Middle frontal gyrus (tissue), 1 donor: ENCODE measurements at regions not wholly inside any gene's neighbourhood (a gene's known extent, or its start where the extent isn't known, plus 50 kb on each side); places are given as distances from the start of the nearest gene placed in this dataset.
A peak's percentile ranks its signal among the peaks of the same experiment; 100 is the strongest.

Experiments used
- DNase-seq: peaks from one replicate; pipeline ENCODE4 v3.0.0-alpha.2; 2015; ENCODE audit warnings: low spot score; ENCODE audit errors: extremely low spot score

DNA sequence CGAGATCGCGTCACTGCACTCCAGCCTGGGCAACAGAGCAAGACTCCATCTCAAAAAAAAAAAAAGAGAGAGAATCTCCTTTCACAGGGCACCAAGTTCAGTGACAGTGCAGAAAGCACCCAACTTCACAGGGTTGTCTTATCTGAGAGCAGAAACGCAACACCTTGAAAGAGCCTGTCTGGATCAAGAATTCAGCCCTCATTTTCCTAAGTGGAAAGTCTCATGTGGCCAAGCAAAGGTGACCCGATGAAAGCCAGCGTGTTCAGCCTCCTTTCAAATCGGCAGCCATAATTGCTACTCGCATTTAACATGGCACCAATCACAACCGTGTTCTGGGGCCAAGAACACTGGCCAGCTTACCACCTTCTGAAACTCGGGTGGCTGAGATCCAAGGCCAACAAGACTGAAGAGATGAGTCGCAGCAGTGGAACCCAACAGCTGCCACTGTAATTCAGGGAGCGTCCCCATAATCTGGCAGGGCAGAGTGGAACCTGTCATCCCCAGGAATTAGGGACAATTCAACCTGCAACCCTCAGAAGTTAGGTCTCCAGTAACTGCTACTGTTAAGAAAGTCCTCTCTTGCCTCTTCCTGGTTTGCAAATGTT is 536.7 kb upstream of the JARID2 start:
- DNase-seq, result no peak

DNA sequence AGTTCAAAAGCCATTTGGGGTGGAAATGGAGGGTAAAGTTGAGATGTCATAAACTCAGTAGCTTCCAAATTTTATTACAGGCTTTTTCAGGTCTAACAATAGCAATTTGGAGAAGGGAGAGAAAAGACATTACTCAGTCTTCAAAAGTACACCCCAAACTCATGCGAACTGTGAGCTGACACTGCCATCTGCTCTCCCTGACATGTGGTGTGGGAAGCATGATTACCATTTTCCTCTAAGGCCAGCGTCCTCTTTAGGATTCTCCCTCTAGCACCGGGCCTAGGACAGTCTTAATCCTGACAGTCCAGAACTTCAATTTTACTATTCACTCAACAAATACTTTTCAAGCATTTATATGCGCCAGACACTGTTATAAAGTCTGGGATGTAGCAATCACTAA is 536.0 kb upstream of the JARID2 start:
- no peak for DNase-seq

DNA sequence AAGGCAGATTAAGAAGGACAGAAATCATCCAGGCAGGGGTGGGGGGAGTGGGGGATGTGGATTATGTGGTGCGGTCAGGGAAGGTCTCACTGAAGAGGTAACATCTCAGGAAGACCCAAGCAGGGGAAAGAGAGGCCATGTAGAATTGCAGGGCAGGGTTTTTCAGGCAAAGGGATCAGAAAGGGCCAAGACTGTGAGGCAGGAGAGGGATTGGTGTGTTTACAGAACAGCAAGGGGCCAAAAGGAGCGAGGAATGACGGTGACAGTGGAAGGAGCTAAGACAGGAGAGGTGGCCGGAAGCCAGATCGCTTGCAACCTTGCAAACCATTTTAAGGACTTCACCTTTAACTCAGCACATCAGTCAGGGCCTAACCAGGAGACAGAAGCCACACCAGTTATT is 535.4 kb upstream of the JARID2 start:
- no peak for DNase-seq

DNA sequence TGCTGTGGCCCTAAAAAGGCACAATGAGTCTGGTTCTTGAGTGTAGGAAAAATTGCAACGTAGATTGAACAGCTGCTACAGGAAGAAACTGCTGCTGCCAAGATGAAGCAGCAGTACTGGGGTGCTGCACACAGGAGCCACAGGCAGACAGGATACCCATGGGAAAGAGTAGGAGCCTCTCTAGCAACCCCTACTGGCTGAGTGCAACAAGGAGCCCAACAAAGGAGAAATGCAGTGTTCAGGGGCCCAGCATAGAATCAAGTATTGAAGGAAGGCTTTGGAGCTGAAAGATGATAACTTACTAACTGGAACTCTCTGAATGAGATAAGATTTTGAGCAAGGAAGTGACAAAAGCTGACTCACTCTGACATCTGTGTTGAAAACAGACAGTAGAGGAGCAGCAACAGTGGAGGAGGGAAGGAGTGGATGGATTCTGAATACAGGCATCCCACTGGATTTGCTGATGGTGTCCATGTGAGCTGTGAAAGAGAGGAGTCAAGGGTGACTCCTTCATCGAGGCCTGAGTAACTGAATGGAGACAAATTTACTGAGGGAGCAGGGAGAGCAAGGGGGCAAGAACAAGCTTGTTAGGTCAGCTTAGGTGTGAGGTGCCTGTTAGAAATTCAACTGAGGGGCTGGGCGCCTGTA is 534.7 kb upstream of the JARID2 start:
- DNase-seq, result peak; percentile 11

DNA sequence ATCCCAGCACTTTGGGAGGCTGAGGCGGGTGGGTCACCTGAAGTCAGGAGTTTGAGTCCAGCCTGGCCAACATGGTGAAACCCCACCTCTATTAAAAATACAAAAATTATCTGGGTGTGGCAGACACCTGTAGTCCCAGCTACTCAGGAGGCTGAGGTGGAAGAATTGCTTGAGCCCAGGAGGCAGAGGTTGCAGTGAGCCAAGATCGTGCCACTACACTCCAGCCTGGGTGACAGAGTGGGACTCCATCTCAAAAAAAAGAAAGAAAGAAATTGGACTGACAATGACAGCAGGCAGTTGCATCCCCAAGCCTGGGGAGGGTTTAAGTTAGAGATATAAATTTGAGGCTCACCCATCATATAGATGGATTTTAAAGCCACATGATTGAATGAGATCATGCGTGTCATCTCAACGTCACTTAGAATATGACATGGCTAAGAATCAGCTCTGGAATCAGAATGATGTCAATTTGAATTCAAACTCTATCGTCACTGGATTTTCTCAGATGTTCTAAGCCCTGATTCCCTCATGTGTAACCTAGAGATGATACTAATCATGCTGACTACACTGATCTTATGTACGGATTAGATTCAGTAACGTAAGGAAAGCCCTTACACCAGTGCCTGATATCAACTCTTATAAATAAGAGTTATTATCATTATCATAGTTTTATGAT is 534.0 kb upstream of the JARID2 start:
- no peak for DNase-seq

DNA sequence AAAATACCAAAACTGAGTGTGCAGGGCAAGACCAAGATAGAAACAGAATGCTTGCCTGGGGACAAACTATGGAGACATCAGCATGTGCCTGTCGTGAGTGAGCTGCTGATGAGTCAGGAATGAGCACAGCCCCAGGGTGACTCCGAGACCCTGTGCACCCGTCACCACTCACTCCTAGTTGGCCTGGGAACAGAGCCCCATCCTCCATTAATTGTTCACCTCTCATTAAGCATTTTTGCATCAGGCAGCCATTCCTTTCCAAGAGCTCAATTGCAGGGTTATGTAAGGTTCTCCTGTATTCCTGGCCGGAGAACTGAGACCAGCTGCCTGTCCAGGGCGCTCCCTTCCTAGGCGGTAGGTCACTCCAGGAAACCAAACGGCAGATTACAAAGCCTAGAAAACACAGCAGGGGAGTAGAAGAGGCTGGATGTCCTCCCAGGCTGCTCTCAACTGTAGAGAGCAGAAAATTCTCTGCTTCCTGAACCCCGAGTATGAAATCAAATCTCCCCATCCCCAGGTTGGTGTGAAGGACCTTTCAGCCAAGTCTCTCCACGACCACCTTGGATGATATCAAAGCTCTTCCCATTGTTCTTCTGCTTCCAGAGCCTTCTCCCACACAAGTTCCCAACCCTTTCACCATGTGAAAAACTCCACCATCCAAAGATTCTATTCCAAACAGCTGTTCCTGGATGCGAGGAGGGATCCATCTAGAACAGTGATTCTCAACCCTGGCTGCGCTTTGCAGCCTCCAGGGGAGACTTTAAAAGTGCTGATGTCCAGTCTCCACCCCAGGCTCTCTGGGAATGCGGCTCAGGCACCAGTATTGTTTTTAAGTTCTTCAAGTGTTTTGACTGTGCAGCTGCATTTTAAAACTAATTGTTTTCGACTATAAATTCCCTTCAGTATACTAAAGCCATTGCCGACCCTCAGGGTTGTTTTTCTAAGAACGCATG is 532.6 kb upstream of the JARID2 start:
- no peak for DNase-seq

DNA sequence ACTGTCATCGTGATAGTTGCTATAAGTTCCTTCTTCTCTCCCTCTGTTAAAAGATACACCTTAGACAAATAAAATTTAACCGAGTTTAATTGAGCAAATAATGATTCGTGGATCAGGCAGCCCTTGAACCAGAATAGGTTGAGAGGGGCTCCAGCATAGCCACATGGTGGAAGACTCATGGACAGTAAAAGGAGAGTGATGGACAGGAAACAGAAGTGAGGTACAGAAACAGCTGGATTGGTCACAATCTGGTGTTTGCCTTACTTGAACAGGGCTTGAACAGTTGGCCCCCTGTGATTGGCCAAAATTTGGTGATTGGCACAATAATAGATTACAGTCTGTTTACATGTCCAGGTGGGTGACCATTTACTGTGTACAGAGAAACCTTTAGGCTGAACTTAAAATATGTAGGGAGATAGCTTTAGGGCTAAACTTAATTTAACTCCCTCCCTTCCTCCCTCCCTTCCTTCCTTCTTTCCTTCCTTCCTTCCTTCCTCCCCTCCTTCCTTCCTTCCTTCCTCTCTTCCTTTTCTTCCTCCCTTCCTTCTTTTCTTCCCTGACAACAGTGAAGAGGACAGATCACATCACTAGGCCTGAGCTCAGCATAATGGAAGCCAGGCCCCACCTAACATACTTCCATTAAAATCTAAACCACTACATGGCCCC is 531.8 kb upstream of the JARID2 start:
- no peak for DNase-seq

DNA sequence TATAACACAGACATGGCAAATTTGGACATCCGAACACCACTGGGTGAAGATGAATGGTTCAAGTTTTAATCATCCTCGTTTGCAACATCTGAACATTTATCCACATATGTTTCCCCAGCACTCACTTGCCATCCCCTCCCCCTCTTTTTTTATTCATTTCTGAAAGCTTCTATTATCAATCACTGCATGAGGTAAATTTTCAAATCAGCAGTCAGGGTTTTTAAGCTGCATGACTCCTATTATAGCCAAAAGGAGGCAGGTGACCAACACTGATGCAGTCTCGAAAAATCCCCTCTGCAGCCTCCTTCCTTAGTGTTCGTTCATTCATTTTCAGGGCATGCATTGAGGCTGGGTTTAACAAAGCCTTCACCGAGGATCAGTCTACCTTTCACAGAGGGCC is 530.8 kb upstream of the JARID2 start:
- DNase-seq, result no peak

DNA sequence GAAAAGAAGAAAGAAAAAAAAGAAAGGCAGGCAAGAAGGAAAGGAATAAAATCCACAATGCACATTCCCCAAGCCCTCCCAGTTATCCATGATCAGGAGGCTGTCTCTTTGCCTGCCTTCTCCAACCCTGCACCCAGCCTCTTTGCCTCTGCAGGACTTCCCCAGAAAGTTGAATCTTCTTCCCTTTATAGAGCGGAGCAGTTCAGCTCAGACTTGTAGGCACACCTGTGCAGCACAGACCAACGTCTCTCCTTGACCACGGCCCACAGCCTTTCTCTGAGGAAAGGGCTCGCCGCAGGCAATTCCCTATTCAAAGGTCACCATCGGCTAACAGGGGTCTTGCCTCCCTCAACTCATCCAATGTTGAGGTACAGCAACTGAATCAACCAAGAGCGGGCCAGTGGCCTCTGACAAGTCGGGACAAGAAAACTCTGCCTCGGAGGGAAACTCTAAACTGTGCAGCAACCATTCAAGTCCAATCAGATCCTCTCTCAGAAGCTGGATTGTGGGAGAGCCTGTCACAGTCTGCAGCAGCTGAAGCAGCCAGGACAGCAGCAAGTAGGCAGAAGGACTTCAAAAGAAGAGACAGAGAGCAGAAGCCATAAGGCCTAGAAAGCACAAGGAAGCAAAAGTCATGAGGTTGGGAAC is 529.2 kb upstream of the JARID2 start:
- no peak for DNase-seq

DNA sequence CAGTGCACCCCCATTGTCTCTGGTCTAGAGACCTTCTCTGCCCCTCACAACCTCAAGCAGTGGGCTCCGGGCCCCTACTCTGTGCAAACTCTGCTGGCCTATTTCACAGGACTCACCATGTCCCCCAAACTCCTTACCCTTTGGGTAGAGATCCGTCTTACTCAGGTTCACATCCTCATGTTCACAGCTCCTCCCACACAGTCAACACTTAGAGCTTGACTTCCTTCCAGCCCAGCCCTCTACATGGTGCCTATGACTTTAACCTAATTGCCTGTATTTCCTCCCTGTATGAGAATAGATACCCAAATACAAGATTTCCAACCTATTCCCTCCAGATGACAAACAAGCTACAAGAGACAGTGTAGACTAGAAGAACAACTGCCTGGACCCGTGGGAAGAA is 528.6 kb upstream of the JARID2 start:
- no peak for DNase-seq

DNA sequence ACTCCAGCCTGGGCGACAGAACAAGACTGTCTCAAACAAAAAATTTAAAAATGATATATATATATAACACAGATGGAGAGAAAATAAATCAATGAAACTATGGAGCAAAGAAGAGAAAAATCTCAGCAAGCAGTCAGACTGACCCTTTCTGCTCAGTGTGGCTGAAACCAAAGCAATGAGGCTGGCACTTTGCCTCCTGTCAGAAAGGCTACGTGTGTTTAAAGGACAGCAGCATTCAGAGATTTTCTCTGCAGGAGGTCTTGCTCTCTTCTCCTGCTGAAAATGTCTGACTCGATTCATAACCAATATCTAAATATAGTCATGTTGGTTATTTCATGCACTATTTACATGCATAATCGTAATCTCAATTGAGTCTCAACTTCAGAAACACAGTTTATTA is 527.0 kb upstream of the JARID2 start:
- no peak for DNase-seq

DNA sequence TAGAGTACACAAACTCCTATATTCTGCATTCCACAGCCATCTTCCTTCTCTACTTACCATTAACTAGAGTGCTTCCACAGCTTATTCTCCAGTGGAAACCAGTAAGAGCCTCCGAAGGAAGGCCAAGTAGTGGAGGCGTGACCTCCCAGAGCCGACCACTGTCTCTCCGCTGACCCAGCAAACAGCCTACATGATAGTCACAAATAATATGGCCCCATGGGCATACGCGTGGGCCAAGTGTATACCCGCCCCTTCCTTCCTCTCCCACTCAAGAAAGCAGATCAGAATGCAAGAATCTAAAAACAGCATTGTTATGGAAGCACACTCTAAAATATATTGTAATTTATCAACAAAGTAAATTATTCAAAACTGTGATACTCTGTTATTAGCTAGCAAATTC is 526.6 kb upstream of the JARID2 start:
- DNase-seq, result no peak

DNA sequence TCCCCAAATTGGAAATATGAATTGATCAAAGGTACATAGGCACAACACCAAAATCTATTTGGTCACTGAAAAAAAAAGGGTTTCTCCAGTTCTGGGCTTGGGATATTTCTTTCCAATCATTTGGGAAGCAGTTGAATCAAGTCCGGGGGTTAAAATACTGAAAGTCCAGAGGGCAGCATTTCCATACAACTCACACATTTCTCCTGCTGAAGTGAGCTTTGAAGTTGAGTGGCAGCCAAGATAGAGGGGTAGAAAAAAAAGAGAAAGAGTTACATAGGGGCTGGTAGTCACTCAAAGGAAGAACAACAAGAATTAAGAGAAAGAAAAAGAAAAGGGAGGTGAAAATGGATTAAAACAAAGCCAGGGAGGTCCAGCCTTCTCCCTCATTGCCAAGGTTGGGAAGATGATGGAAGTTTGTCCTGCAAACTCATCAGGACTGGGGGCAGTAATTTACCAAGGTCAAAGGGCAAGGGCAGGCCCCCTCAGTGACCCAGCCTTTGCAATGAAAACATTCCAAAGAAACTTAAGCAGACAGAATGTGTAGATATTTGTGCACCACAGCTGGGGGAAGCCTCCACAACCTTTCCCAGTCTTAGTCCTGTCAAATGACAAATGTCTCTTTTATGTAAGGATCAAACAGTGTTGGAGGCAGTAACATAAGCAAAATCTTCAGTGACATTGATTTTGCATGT is 525.3 kb upstream of the JARID2 start:
- no peak for DNase-seq

DNA sequence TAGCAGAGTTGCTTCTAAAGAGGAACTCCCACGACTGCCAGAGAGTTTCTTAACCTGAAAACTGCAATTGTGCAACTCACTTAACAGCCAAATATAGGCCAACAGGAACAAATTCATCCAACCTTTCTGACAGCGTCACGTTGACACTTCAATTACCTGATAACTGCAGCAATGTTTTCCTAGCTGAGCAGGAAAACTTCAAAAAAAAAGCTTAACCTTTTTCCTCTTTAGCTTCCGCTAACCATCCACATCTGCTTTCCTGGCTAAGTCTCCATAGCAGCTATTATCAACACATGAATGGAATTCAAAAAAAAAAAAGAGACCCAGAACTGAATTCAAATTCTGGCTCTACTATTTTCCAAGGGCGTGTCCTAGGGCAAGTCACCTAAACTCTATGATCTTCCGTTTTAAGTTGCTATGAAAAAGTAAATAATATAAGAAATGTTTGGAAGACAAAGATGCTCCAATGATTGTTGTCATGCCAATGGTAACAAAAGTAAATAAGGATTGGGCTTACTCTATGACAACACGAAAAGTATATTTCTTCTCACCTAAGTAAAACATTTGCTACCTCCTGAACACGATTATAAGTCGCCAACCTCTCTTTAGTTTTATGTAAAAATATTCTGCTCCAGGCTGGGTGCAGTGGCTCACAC is 524.6 kb upstream of the JARID2 start:
- DNase-seq, result no peak

DNA sequence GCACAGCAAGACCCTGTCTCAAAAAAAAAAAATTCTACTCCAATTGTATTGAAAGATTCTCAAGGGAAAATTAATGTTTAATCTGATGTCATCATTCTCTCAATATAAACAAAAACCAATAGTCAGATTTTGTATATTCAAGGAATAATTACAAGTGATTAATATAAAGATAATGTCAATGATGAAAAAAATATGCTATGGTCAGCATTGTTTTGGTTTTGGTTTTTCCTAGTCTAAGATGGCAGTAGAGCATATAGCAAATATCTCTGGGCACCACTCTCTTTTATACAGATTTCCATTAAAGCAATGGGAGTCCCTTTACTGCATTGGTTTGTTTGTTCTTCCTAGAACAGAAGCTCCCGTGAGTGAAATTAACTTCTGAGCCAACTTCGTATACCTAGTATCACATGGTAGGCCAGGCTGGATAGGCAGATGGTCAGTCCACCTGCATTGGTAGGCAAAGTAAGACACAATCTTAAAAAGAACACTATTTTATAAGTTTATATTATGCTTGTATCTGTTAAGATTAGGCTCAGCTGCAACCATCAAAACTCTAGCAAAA is 523.8 kb upstream of the JARID2 start:
- no peak for DNase-seq

DNA sequence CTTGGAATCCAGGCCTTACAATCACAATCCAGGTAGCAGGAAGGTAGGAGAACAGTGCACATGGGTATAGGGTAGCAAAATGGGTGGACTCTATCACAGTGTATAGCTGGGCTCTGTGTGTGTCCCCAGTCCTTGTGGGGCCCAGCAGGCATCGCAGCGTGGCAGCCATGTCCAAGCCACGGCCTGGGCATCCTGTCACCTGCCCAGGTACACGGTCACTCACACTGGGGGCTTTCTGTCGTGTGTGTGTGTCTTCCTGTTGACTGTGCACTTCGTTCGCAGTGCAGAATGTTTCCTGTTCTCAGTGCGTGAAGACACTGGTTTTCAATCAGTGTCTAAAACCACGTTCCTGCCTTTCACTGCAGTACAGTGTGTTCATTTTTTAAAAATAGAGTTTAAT is 523.2 kb upstream of the JARID2 start:
- no peak for DNase-seq

DNA sequence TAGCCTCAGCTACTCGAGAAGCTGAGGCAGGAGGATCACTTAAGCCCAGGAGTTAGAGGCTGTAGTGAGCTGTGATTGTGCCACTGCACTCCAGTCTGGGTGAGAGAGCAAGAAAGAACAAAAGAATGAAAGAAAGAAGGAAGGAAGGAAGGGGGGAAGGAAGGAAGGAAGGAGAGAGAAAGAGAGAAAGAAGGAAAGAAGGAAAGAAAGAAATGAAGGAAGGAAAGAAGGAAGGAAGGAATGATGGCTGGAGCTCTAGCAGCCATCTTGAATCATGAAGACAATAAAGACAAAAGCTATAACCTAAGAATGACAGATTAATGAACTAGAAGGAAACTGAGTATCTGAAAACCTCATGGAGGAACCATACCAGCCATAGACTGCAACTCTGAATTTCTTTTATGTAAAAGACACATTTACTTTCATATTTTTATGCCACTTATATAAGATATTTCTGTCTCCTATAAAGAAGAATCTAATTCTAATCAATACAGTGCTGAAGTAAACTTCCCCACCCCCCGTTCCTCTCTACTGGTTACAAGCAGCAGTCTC is 522.3 kb upstream of the JARID2 start:
- DNase-seq, result no peak

DNA sequence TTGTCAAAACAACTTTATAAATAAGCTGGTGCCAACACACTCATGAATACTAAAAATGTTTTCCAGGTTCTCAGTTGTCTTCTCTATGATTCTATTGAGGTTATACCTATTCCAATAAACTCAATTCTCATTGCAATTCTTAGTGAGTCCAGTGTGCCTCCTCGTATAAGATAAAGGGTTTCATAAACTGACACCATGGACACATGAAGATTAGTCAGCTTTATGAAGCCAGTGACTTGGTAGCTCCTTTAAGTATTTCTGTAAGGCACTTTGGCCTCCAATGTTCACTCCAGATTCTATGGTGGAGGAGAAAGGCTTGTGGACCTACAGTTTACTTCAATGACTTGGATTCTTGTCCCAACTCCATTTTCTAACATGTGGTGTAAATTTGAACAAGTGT is 521.3 kb upstream of the JARID2 start:
- DNase-seq, result no peak
